CD14-positive monocyte (primary cell): ENCODE measurements at regions not wholly inside any gene's neighbourhood (a gene's known extent, or its start where the extent isn't known, plus 50 kb on each side); places are given as distances from the start of the nearest gene placed in this dataset.
A peak's percentile ranks its signal among the peaks of the same experiment; 100 is the strongest.

Experiments
- DNase-seq, 3 donors: peaks; one replicate each; pipeline ENCODE4 v3.0.0-alpha.2; 2011 to 2022
- H2AFZ ChIP-seq: 2 replicates; pipeline ENCODE4 v1.6.0; 2012; ENCODE audit warnings: mild to moderate bottlenecking, low read depth, low read length, inconsistent platforms; ENCODE audit not compliant: insufficient read depth, poor library complexity, severe bottlenecking
- H3K27ac ChIP-seq, 2 donors: 1 replicate in 1 of 2; 2 replicates in 1 of 2; pipeline ENCODE4 v1.5.1; 2012 to 2013; ENCODE audit warnings: low read length in 2 of 2, control low read depth in 1 of 2, inconsistent platforms in 1 of 2, low read depth in 1 of 2, mild to moderate bottlenecking in 1 of 2
- H3K27me3 ChIP-seq, 2 donors: one replicate each; pipeline versions ENCODE4 v1.6.0 to v1.6.1; 2011 to 2013; ENCODE audit warnings: low read length in 2 of 2; ENCODE audit not compliant: control insufficient read depth in 2 of 2, insufficient read depth in 2 of 2
- H3K36me3 ChIP-seq, 2 donors: replicated peaks in 1 of 2; 1 replicate in 1 of 2; 2 replicates in 1 of 2; pipeline versions ENCODE4 v1.5.1 to v1.6.1; 2012 to 2013; ENCODE audit warnings: low read length in 2 of 2, control low read depth in 1 of 2, inconsistent platforms in 1 of 2, mild to moderate bottlenecking in 1 of 2; ENCODE audit not compliant: insufficient read depth in 2 of 2, control insufficient read depth in 1 of 2
- H3K4me1 ChIP-seq, 2 donors: 1 replicate in 1 of 2; 2 replicates in 1 of 2; pipeline versions ENCODE4 v1.5.1 to v1.6.1; 2012 to 2013; ENCODE audit warnings: low read length in 2 of 2, control low read depth in 1 of 2, inconsistent platforms in 1 of 2, mild to moderate bottlenecking in 1 of 2, moderate library complexity in 1 of 2; ENCODE audit not compliant: insufficient read depth in 2 of 2, control insufficient read depth in 1 of 2
- H3K4me2 ChIP-seq: replicated peaks from 2 replicates; pipeline ENCODE3; 2012; ENCODE audit warnings: low read length, moderate library complexity, mild to moderate bottlenecking; ENCODE audit not compliant: poor library complexity, severe bottlenecking; ENCODE audit errors: extremely low read depth
- H3K4me3 ChIP-seq, 3 experiments: fragments of 200-600 bp in 1 of 3; sonication (generic) in 1 of 3; replicated peaks in 1 of 3; 1 replicate in 2 of 3; 2 replicates in 1 of 3; pipeline ENCODE4 v1.5.1; 2011 to 2013; ENCODE audit warnings: low read length in 3 of 3, mild to moderate bottlenecking in 3 of 3, control low read depth in 2 of 3, low read depth in 2 of 3, inconsistent platforms in 1 of 3, moderate library complexity in 1 of 3
- H3K79me2 ChIP-seq: 2 replicates; pipeline ENCODE4 v1.6.0; 2012; ENCODE audit warnings: mild to moderate bottlenecking, control low read depth, inconsistent platforms, low read length, moderate library complexity; ENCODE audit not compliant: insufficient read depth
- H3K9ac ChIP-seq: 2 replicates; pipeline ENCODE4 v1.6.0; 2017; ENCODE audit warnings: low read length, mild to moderate bottlenecking; ENCODE audit not compliant: insufficient read depth, poor library complexity, severe bottlenecking
- H3K9me3 ChIP-seq, 2 donors: replicated peaks in 1 of 2; 1 replicate in 1 of 2; 2 replicates in 1 of 2; pipeline versions ENCODE4 v1.5.1 to v1.6.1; 2012 to 2013; ENCODE audit warnings: low read length in 2 of 2, control low read depth in 1 of 2; ENCODE audit not compliant: control insufficient read depth in 1 of 2, insufficient read depth in 1 of 2
- H4K20me1 ChIP-seq: 2 replicates; pipeline ENCODE4 v1.6.0; 2012; ENCODE audit warnings: mild to moderate bottlenecking, low read length, control low read depth, moderate library complexity; ENCODE audit not compliant: insufficient read depth
- H3K27ac Mint-ChIP-seq, 7 donors: one replicate each; pipeline ENCODE4 v1.8.0; 2020; ENCODE audit warnings: mild to moderate bottlenecking in 7 of 7, mixed read lengths in 7 of 7, moderate library complexity in 6 of 7, inconsistent platforms in 2 of 7
- H3K27me3 Mint-ChIP-seq, 3 donors: one replicate each; pipeline ENCODE4 v1.8.0; 2021 to 2022; ENCODE audit warnings: low read depth in 3 of 3, mild to moderate bottlenecking in 3 of 3, mixed read lengths in 3 of 3, moderate library complexity in 3 of 3, inconsistent platforms in 1 of 3
- H3K36me3 Mint-ChIP-seq, 2 donors: one replicate each; pipeline ENCODE4 v1.8.0; 2020; ENCODE audit warnings: mixed read lengths in 2 of 2, inconsistent platforms in 1 of 2, mild to moderate bottlenecking in 1 of 2
- H3K4me1 Mint-ChIP-seq: one replicate; pipeline ENCODE4 v1.8.0; 2020; ENCODE audit warnings: mild to moderate bottlenecking, mixed read lengths
- H3K4me3 Mint-ChIP-seq, 2 donors: one replicate each; pipeline ENCODE4 v1.8.0; 2020; ENCODE audit warnings: mild to moderate bottlenecking in 2 of 2, mixed read lengths in 2 of 2, moderate library complexity in 1 of 2
- H3K9me3 Mint-ChIP-seq, 7 donors: one replicate each; pipeline ENCODE4 v1.8.0; 2020 to 2022; ENCODE audit warnings: mixed read lengths in 7 of 7, mild to moderate bottlenecking in 6 of 7, moderate library complexity in 6 of 7, inconsistent platforms in 2 of 7
- WGBS: methylation state at CpG from one replicate; pipeline ENCODE4 v1.1.5; 2013; ENCODE audit warnings: missing lambda C conversion rate; ENCODE audit not compliant: insufficient coverage; 5-methylcytosine and 5-hydroxymethylcytosine counted together
- intact Hi-C, 2 donors: fragments of 100-400 bp; cut with micrococcal nuclease; formaldehyde crosslinking; loops; one replicate each; pipeline versions ENCODE4 v1.15.0 to v1.15.1; 2023
- TF ChIP-seq, protein P1 (sequence below): fragments of 200-600 bp; IDR thresholded peaks from one replicate; pipeline ENCODE4 v1.8.0; 2022; ENCODE audit warnings: antibody characterized with exemption, mild to moderate bottlenecking

DNA sequence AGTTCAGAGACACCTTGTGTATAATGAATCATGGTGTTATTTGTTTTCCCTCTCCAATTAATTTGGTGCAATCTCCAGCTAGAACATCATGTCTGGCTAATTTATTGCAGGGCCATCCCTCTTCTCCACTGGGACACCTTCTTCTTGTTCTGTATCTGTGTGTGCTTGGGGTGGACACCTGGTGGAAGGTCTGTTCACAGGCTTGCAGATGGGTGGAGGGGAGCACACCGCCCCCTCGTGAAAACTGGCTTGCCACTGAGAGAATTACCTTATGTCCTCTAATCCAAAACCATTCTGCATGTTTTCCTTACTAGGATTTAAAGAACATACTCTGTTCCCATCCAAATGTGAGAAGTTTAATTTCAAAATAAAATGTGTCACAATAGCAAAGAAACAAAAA is 1160.4 kb upstream of the ZEB2 start:
- Mint-ChIP-seq H3K9me3 (peaks cover 0 to 6% (median 1%) of the 10 kb centered on the region in 7 donors), H3K27me3 (no peaks in the 10 kb centered on the region), H3K4me1 (peaks cover 29% of the 10 kb centered on the region), H3K36me3 (peaks cover 0 to 3% of the 10 kb centered on the region in 2 donors), H3K4me3 (no peak overlapping the region), H3K27ac (peak overlapping the region in 1 of 7 donors; percentile 56)
- H3K27ac ChIP-seq = no peak overlapping the region
- intact Hi-C loops = no loop called here
- DNase-seq = no peak
- H3K4me1 ChIP-seq = peaks cover 19 to 31% of the 10 kb centered on the region in 2 donors
- H3K27me3 ChIP-seq = no peaks in the 10 kb centered on the region
- no peaks in the 10 kb centered on the region for H3K9me3 ChIP-seq
- WGBS = no CpG with 5 or more reads among the region's 2 CpGs
- H2AFZ ChIP-seq = no peak overlapping the region
- H3K4me2 ChIP-seq = no peak overlapping the region
- TF ChIP-seq, protein P1, sequence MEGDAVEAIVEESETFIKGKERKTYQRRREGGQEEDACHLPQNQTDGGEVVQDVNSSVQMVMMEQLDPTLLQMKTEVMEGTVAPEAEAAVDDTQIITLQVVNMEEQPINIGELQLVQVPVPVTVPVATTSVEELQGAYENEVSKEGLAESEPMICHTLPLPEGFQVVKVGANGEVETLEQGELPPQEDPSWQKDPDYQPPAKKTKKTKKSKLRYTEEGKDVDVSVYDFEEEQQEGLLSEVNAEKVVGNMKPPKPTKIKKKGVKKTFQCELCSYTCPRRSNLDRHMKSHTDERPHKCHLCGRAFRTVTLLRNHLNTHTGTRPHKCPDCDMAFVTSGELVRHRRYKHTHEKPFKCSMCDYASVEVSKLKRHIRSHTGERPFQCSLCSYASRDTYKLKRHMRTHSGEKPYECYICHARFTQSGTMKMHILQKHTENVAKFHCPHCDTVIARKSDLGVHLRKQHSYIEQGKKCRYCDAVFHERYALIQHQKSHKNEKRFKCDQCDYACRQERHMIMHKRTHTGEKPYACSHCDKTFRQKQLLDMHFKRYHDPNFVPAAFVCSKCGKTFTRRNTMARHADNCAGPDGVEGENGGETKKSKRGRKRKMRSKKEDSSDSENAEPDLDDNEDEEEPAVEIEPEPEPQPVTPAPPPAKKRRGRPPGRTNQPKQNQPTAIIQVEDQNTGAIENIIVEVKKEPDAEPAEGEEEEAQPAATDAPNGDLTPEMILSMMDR = no peak
- no peaks in the 10 kb centered on the region for H4K20me1 ChIP-seq
- no peak overlapping the region for H3K4me3 ChIP-seq
- H3K9ac ChIP-seq = no peak overlapping the region
- H3K36me3 ChIP-seq = no peaks in the 10 kb centered on the region
- H3K79me2 ChIP-seq = no peaks in the 10 kb centered on the region

DNA sequence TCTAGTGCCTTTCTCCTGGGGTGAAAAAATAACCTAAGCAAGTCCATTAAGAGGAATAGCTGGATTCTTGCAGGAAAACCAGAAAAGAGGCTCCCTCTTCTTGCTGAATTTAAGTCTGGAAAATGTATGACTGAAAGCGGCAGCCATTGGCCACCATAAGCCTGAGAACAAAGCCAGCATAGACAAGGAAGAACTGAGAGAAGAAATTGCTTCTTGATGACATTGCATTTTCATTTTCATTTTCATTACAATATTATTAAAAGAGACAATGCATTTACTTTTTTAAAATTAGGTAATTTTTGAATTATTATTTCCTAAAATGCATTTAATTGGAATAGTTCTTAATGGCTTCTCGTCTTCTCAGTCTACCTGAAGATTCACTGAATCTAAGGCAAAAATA is 1157.5 kb upstream of the ZEB2 start:
- peak overlapping the region in 1 of 3 experiments; percentile 45 for H3K4me3 ChIP-seq
- peak overlapping the region in 1 of 2 donors; percentile 57 for H3K27ac ChIP-seq
- no CpG with 5 or more reads among the region's 2 CpGs for WGBS
- H3K36me3 ChIP-seq = no peaks in the 10 kb centered on the region
- H3K36me3 Mint-ChIP-seq = peaks cover 0 to 3% of the 10 kb centered on the region in 2 donors
- H3K4me1 Mint-ChIP-seq = peaks cover 19% of the 10 kb centered on the region
- TF ChIP-seq, protein P1 = no peak
- H3K4me1 ChIP-seq = peaks cover 10 to 18% of the 10 kb centered on the region in 2 donors
- H3K9me3 ChIP-seq = no peaks in the 10 kb centered on the region
- H2AFZ ChIP-seq = peak overlapping the region; percentile 57
- H3K9ac ChIP-seq = no peak overlapping the region
- H3K4me2 ChIP-seq = peak overlapping the region; percentile 39
- no peaks in the 10 kb centered on the region for H3K27me3 ChIP-seq
- peak overlapping the region in 3 of 7 donors; percentile 12 to 53 (median 42) for H3K27ac Mint-ChIP-seq
- H3K27me3 Mint-ChIP-seq = no peaks in the 10 kb centered on the region
- intact Hi-C loops = no loop called here
- peaks cover 0 to 6% (median 1%) of the 10 kb centered on the region in 7 donors for H3K9me3 Mint-ChIP-seq
- peak overlapping the region; percentile 46 to 61 for H3K4me3 Mint-ChIP-seq
- DNase-seq = no peak
- no peaks in the 10 kb centered on the region for H4K20me1 ChIP-seq
- H3K79me2 ChIP-seq = no peaks in the 10 kb centered on the region
